OCI-LY3 (cell line): ENCODE measurements at regions not wholly inside any gene's neighbourhood (a gene's known extent, or its start where the extent isn't known, plus 50 kb on each side); places are given as distances from the start of the nearest gene placed in this dataset.

Experiments used
- H2AFZ ChIP-seq: fragments of 200-600, 300-600 bp; shearing (Covaris generic); 2 replicates; pipeline ENCODE4 v1.6.0; 2014; ENCODE audit warnings: antibody characterized with exemption, low read depth, low read length
- H3K27ac ChIP-seq: fragments of 200-600, 300-600 bp; sonication (generic); 2 replicates; pipeline ENCODE4 v1.5.1; 2014; ENCODE audit warnings: mild to moderate bottlenecking, low read length, moderate library complexity, mixed read lengths
- H3K27me3 ChIP-seq: fragments of 200-600, 300-600 bp; sonication (generic); 2 replicates; pipeline ENCODE4 v1.6.1; 2014; ENCODE audit warnings: low read depth, low read length, mixed read lengths
- H3K36me3 ChIP-seq: fragments of 200-600, 300-600 bp; sonication (generic); replicated peaks from 2 replicates; pipeline ENCODE3; 2014; ENCODE audit warnings: low read depth, low read length, mixed read lengths
- H3K4me1 ChIP-seq: fragments of 300-600, 200-600 bp; sonication (generic); 2 replicates; pipeline ENCODE4 v1.6.1; 2014; ENCODE audit warnings: low read length, mixed read lengths
- H3K4me2 ChIP-seq: fragments of 200-600, 300-600 bp; sonication (generic); 2 replicates; pipeline ENCODE4 v1.6.1; 2014; ENCODE audit warnings: low read length, mixed read lengths
- H3K4me3 ChIP-seq: fragments of 300-600, 200-600 bp; sonication (generic); 2 replicates; pipeline ENCODE4 v1.5.1; 2014; ENCODE audit warnings: antibody characterized with exemption, mild to moderate bottlenecking, low read length, moderate library complexity
- H3K79me2 ChIP-seq: fragments of 300-600, 200-600 bp; shearing (Covaris generic); 2 replicates; pipeline ENCODE4 v1.6.1; 2014; ENCODE audit warnings: mild to moderate bottlenecking, low read length, mixed read lengths
- H3K9ac ChIP-seq: fragments of 300-600, 200-600 bp; shearing (Covaris generic); 2 replicates; pipeline ENCODE4 v1.6.0; 2014; ENCODE audit warnings: mild to moderate bottlenecking, low read length, moderate library complexity
- H3K9me3 ChIP-seq: fragments of 200-600, 300-600 bp; shearing (Covaris generic); 2 replicates; pipeline ENCODE4 v1.6.1; 2014; ENCODE audit warnings: low read length, mixed read lengths; ENCODE audit not compliant: insufficient read depth
- H4K20me1 ChIP-seq: fragments of 200-600, 300-600 bp; sonication (generic); 2 replicates; pipeline ENCODE4 v1.6.1; 2016; ENCODE audit warnings: low read length, mixed read lengths; ENCODE audit not compliant: insufficient read depth
- EZH2phosphoT487 ChIP-seq: fragments of 200-600 bp; shearing (Covaris generic); IDR thresholded peaks from 2 replicates; pipeline ENCODE4 v1.6.1; 2018; ENCODE audit warnings: antibody characterized with exemption, mixed run types, low read depth
- TF ChIP-seq, protein P1 (sequence below): fragments of 200-600, 300-600 bp; sonication (generic); IDR thresholded peaks from 2 replicates; pipeline ENCODE4 v1.5.1; 2014; ENCODE audit warnings: antibody characterized with exemption, low read length, low read depth

DNA sequence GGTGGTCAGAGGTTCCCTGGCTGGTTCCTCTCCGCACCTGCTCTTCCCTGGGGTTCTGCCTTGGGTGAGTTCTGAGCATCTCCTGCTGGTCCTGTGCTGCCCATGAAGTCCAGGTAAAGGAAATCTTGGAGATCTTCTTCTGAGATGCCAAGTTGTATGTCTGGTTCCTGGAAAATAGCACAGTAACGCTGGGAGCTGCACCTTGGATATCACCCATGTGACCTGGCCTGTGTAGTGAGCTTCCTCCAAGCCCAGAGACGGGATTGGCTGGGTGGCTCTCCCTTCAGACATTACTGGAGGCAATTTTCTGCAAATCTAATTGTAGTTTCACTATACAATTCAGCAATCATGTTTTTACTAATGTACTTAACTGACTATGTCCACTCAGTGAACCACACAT, 1281.1 kb downstream of the TMEM121 start:
- H3K9me3 ChIP-seq = no peaks in the 10 kb centered on the region
- no peaks in the 10 kb centered on the region for H3K36me3 ChIP-seq
- H2AFZ ChIP-seq = no peak overlapping the region
- no peak overlapping the region for H3K4me2 ChIP-seq
- no peak overlapping the region for H3K27ac ChIP-seq
- no peak overlapping the region for H3K9ac ChIP-seq
- no peaks in the 10 kb centered on the region for H4K20me1 ChIP-seq
- peaks cover 7% of the 10 kb centered on the region for H3K4me1 ChIP-seq
- H3K79me2 ChIP-seq = no peaks in the 10 kb centered on the region
- peaks cover 36% of the 10 kb centered on the region for H3K27me3 ChIP-seq
- H3K4me3 ChIP-seq = no peak overlapping the region
- TF ChIP-seq EZH2phosphoT487 = no peak
- TF ChIP-seq, protein P1, sequence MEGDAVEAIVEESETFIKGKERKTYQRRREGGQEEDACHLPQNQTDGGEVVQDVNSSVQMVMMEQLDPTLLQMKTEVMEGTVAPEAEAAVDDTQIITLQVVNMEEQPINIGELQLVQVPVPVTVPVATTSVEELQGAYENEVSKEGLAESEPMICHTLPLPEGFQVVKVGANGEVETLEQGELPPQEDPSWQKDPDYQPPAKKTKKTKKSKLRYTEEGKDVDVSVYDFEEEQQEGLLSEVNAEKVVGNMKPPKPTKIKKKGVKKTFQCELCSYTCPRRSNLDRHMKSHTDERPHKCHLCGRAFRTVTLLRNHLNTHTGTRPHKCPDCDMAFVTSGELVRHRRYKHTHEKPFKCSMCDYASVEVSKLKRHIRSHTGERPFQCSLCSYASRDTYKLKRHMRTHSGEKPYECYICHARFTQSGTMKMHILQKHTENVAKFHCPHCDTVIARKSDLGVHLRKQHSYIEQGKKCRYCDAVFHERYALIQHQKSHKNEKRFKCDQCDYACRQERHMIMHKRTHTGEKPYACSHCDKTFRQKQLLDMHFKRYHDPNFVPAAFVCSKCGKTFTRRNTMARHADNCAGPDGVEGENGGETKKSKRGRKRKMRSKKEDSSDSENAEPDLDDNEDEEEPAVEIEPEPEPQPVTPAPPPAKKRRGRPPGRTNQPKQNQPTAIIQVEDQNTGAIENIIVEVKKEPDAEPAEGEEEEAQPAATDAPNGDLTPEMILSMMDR = no peak

DNA sequence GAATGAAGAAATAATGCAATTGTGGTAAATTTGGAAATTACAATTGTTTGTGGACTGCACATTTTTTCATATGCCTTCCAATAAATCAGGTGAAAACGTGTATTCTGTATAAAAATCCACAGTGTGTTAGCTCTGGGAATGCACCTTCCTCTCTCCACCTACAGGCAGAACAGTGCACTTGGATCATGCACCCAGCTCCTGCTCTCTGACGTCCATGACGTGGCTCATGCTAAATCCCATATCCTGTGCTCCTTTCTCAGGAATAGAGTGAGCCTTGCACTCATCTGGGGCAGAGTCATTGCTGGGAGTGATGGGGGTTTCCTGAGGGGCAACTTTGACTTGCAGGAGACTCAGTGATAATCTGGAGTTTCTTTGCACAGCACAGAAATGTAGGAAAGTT, 1282.1 kb downstream of the TMEM121 start:
- Histone ChIP-seq H3K79me2 (no peaks in the 10 kb centered on the region), H3K27ac (no peak overlapping the region), H3K4me1 (peaks cover 7% of the 10 kb centered on the region), H3K4me2 (no peak overlapping the region), H3K9me3 (no peaks in the 10 kb centered on the region), H3K36me3 (no peaks in the 10 kb centered on the region), H2AFZ (no peak overlapping the region), H3K4me3 (no peak overlapping the region), H3K27me3 (peaks cover 30% of the 10 kb centered on the region), H4K20me1 (no peaks in the 10 kb centered on the region), H3K9ac (no peak overlapping the region)
- no peak for TF ChIP-seq EZH2phosphoT487
- TF ChIP-seq, protein P1 = no peak

DNA sequence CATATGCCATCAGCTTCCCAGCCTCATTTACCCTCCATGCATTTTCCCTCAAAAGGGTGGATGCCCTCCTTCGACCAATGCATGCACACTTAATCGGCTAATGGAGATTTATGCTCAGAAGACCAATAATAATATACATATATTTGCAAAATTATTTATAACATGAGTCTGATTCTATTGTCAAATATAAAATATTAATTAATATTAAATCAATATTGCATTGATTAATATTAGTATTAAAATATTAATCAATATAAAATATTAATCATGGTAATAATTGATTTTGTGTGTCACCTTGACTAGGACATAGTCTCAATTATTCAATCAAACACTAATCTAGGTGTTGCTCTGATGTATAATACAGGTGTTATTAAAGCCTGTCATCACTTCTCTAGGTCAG, 1282.5 kb downstream of the TMEM121 start:
- no peaks in the 10 kb centered on the region for H3K9me3 ChIP-seq
- no peak overlapping the region for H3K27ac ChIP-seq
- H4K20me1 ChIP-seq = no peaks in the 10 kb centered on the region
- H3K36me3 ChIP-seq = no peaks in the 10 kb centered on the region
- TF ChIP-seq, protein P1 = no peak
- TF ChIP-seq EZH2phosphoT487 = no peak
- peaks cover 7% of the 10 kb centered on the region for H3K4me1 ChIP-seq
- no peaks in the 10 kb centered on the region for H3K79me2 ChIP-seq
- H3K27me3 ChIP-seq = peaks cover 26% of the 10 kb centered on the region
- no peak overlapping the region for H3K4me3 ChIP-seq
- H2AFZ ChIP-seq = no peak overlapping the region
- no peak overlapping the region for H3K9ac ChIP-seq
- no peak overlapping the region for H3K4me2 ChIP-seq

DNA sequence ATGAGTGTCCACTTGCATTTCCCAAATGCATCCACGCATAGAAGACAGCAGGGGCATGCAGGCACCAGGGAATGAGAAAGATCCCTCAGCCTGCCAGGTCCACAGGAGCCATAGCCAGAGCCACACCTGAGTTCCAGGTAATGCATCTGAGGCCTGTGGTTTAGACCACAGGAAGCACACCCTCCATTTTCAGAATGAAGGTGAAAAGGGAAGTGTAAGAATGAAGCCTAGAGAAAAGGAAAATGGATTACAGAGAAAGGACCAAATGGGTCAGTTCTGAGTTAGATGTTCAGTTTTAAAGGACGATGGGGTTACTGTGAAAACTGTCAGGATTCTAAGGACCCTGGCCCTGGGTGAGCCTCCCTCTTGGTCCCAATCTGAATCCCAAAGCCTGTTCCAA, 1283.2 kb downstream of the TMEM121 start:
- Histone ChIP-seq H3K9ac (no peak overlapping the region), H3K9me3 (no peaks in the 10 kb centered on the region), H3K4me2 (peak overlapping the region; percentile 17; the same call in 1 of the 2 replicates), H3K4me3 (no peak overlapping the region), H3K4me1 (peaks cover 12% of the 10 kb centered on the region), H3K36me3 (no peaks in the 10 kb centered on the region), H4K20me1 (no peaks in the 10 kb centered on the region), H3K27me3 (peaks cover 19% of the 10 kb centered on the region), H3K79me2 (no peaks in the 10 kb centered on the region), H2AFZ (no peak overlapping the region), H3K27ac (no peak overlapping the region)
- TF ChIP-seq, protein P1 = no peak
- no peak for TF ChIP-seq EZH2phosphoT487
